HFFc6 (cell line): ENCODE measurements at regions not wholly inside any gene's neighbourhood (a gene's known extent, or its start where the extent isn't known, plus 50 kb on each side); places are given as distances from the start of the nearest gene placed in this dataset.

Experiments
- DNase-seq: peaks from one replicate; pipeline ENCODE4 v3.0.0-alpha.2; 2018
- H3K27ac Mint-ChIP-seq: 2 replicates; pipeline ENCODE4 v1.8.0; 2020; ENCODE audit warnings: mild to moderate bottlenecking, mixed read lengths
- H3K27me3 Mint-ChIP-seq: 2 replicates; pipeline ENCODE4 v1.8.0; 2021; ENCODE audit warnings: mild to moderate bottlenecking, moderate library complexity, mixed read lengths; ENCODE audit not compliant: insufficient read depth
- H3K36me3 Mint-ChIP-seq: 2 replicates; pipeline ENCODE4 v1.8.0; 2021; ENCODE audit warnings: low read depth, mixed read lengths
- H3K4me1 Mint-ChIP-seq: 2 replicates; pipeline ENCODE4 v1.8.0; 2020; ENCODE audit warnings: low read depth, mixed read lengths
- H3K4me3 Mint-ChIP-seq: 2 replicates; pipeline ENCODE4 v1.8.0; 2020; ENCODE audit warnings: mild to moderate bottlenecking, moderate library complexity, mixed read lengths
- H3K9me3 Mint-ChIP-seq: 2 replicates; pipeline ENCODE4 v1.8.0; 2020; ENCODE audit warnings: mild to moderate bottlenecking, mixed read lengths
- CTCF ChIP-seq: fragments of 200-600 bp; sonication (generic); IDR thresholded peaks from 2 replicates; pipeline ENCODE4 v1.5.0; 2021; ENCODE audit warnings: antibody characterized with exemption, mild to moderate bottlenecking

GRCh38 chr5:160511280-160511929, 89.8 kb downstream of the PTTG1 start:
- no peaks in the 10 kb centered on the region for H3K36me3 Mint-ChIP-seq
- no peak for DNase-seq
- TF ChIP-seq CTCF, result no peak
- H3K4me3 Mint-ChIP-seq, result no peak overlapping the region
- peaks cover 30% of the 10 kb centered on the region for H3K4me1 Mint-ChIP-seq
- peaks cover 17% of the 10 kb centered on the region for H3K27me3 Mint-ChIP-seq
- H3K27ac Mint-ChIP-seq, result no peak overlapping the region
- H3K9me3 Mint-ChIP-seq, result no peaks in the 10 kb centered on the region
